CD4-positive, alpha-beta T cell (primary cell): ENCODE measurements at regions not wholly inside any gene's neighbourhood (a gene's known extent, or its start where the extent isn't known, plus 50 kb on each side); places are given as distances from the start of the nearest gene placed in this dataset.

Experiments
- ATAC-seq: fragments of 200-7000 bp; cut with Tn5 transposase; one replicate; pipeline ENCODE4 v1.10.0; 2022; ENCODE audit warnings: mild to moderate bottlenecking; ENCODE audit not compliant: poor library complexity
- CTCF ChIA-PET: fragments of 350-600 bp; sonication (Branson Sonifier 250); formaldehyde crosslinking; loops from one replicate; lab custom pipeline; 2021; ENCODE audit warnings: antibody characterized with exemption, inconsistent platforms; lab: Charles Lee
- POLR2A ChIA-PET: fragments of 350-600 bp; sonication (Branson Sonifier 250); formaldehyde crosslinking; loops from one replicate; lab custom pipeline; 2021; ENCODE audit warnings: antibody characterized with exemption, inconsistent platforms; lab: Charles Lee
- DNase-seq, 14 experiments: peaks; one replicate each; pipeline ENCODE4 v3.0.0-alpha.2; 2013 to 2020; ENCODE audit warnings: mixed read lengths in 2 of 14
- H3K27ac ChIP-seq, 2 donors: one replicate each; pipeline versions ENCODE4 v1.5.1 to v1.7.0; 2013; ENCODE audit warnings: low read length in 2 of 2, low read depth in 1 of 2, mild to moderate bottlenecking in 1 of 2
- H3K27me3 ChIP-seq, 2 experiments: 1 replicate in 1 of 2; 2 replicates in 1 of 2; pipeline versions ENCODE4 v1.6.1 to v1.7.0; 2013; ENCODE audit warnings: low read length in 2 of 2, control low read depth in 1 of 2, mild to moderate bottlenecking in 1 of 2, moderate library complexity in 1 of 2; ENCODE audit not compliant: insufficient read depth in 2 of 2, control insufficient read depth in 1 of 2
- H3K36me3 ChIP-seq: one replicate; pipeline ENCODE4 v1.6.1; 2013; ENCODE audit warnings: low read length, control low read depth; ENCODE audit not compliant: insufficient read depth
- H3K4me1 ChIP-seq: one replicate; pipeline ENCODE4 v1.6.1; 2013; ENCODE audit warnings: low read length, control low read depth; ENCODE audit not compliant: insufficient read depth
- H3K4me3 ChIP-seq: one replicate; pipeline ENCODE4 v1.5.1; 2013; ENCODE audit warnings: mild to moderate bottlenecking, low read length, moderate library complexity
- H3K9me3 ChIP-seq, 2 experiments: 1 replicate in 1 of 2; 2 replicates in 1 of 2; pipeline versions ENCODE4 v1.6.1 to v1.7.0; 2013; ENCODE audit warnings: low read length in 2 of 2, mild to moderate bottlenecking in 2 of 2, control low read depth in 1 of 2, moderate library complexity in 1 of 2; ENCODE audit not compliant: control insufficient read depth in 1 of 2, insufficient read depth in 1 of 2
- H3K27ac Mint-ChIP-seq: one replicate; pipeline ENCODE4 v1.8.0; 2020; ENCODE audit warnings: mixed read lengths
- H3K27me3 Mint-ChIP-seq: one replicate; pipeline ENCODE4 v1.8.0; 2021; ENCODE audit warnings: mixed read lengths
- H3K36me3 Mint-ChIP-seq: one replicate; pipeline ENCODE4 v1.8.0; 2021; ENCODE audit warnings: low read depth, mixed read lengths
- H3K4me1 Mint-ChIP-seq: one replicate; pipeline ENCODE4 v1.8.0; 2021; ENCODE audit warnings: low read depth, mixed read lengths
- H3K4me3 Mint-ChIP-seq: one replicate; pipeline ENCODE4 v1.8.0; 2020; ENCODE audit warnings: mild to moderate bottlenecking, mixed read lengths
- H3K9me3 Mint-ChIP-seq: one replicate; pipeline ENCODE4 v1.8.0; 2020; ENCODE audit warnings: mixed read lengths
- CTCF ChIP-seq: fragments of 200-600 bp; IDR thresholded peaks from one replicate; pipeline ENCODE4 v1.8.0; 2022; ENCODE audit warnings: antibody characterized with exemption, mild to moderate bottlenecking
- intact Hi-C, 2 experiments: fragments of 100-400 bp; cut with DNase I in 1 of 2; cut with micrococcal nuclease in 1 of 2; formaldehyde crosslinking; loops; one replicate each; pipeline versions ENCODE4 v1.15.1 to v1.9.0; 2023 to 2025; cut with DNase I, micrococcal nuclease

DNA sequence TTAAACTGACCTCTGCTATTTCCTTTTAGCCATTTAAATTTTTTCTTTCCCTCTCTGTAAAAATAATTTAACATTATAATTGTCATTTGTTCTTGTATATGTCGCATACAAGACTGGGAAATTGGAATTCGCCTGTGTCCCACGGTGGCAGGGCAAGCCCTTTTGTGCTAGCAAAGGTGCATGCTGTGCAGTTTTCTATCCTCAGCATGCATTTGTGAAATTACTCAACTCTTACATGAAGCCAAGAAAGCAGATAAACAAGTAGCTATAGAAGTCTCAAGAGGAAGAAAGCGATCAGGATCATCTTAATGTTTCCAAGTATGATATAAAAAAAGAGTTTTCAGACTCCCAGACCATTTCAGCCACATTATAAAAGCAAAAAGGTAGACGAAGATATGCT, 392.6 kb upstream of the CHST9 start:
- Histone ChIP-seq H3K27ac (no peak overlapping the region), H3K27me3 (no peaks in the 10 kb centered on the region), H3K9me3 (peaks cover 5 to 16% of the 10 kb centered on the region in 2 experiments), H3K4me1 (no peaks in the 10 kb centered on the region), H3K4me3 (no peak overlapping the region), H3K36me3 (no peaks in the 10 kb centered on the region)
- no peaks in the 10 kb centered on the region for H3K27me3 Mint-ChIP-seq
- no peak for ATAC-seq
- H3K4me1 Mint-ChIP-seq: no peaks in the 10 kb centered on the region
- H3K27ac Mint-ChIP-seq: no peak overlapping the region
- peaks cover 8% of the 10 kb centered on the region for H3K9me3 Mint-ChIP-seq
- DNase-seq: no peak
- intact Hi-C loops: no loop called here
- no peak overlapping the region for H3K4me3 Mint-ChIP-seq
- TF ChIP-seq CTCF: no peak
- ChIA-PET CTCF (no interaction called here), POLR2A (no interaction called here)
- no peaks in the 10 kb centered on the region for H3K36me3 Mint-ChIP-seq

DNA sequence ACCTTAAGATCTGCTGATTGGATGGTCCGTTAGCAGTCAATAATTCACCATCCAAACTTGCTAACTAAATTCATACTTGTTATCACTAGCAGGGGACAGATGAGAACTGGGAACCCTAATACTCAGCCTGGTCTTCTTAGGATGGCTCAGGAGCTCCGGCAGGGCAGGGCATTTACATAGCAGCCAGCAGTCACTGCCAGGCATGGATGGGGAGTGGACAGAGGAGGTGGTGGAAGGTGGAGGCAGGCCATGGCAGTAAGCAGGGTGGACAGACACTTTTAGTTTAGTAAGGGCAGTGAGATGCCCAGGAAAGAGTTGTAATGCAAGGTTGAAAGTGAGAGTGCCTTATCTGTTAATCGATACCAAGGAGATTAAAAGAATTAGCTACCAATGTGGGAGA, 392.2 kb upstream of the CHST9 start:
- Mint-ChIP-seq H3K4me1 (no peaks in the 10 kb centered on the region), H3K27ac (no peak overlapping the region), H3K27me3 (no peaks in the 10 kb centered on the region), H3K9me3 (peaks cover 6% of the 10 kb centered on the region), H3K4me3 (no peak overlapping the region), H3K36me3 (no peaks in the 10 kb centered on the region)
- TF ChIP-seq CTCF: no peak
- ATAC-seq: no peak
- no peak for DNase-seq
- Histone ChIP-seq H3K27ac (no peak overlapping the region), H3K4me1 (no peaks in the 10 kb centered on the region), H3K9me3 (peaks cover 7 to 17% of the 10 kb centered on the region in 2 experiments), H3K36me3 (no peaks in the 10 kb centered on the region), H3K27me3 (no peaks in the 10 kb centered on the region), H3K4me3 (no peak overlapping the region)
- POLR2A ChIA-PET: no interaction called here
- intact Hi-C loops: no loop called here
- CTCF ChIA-PET: no interaction called here

DNA sequence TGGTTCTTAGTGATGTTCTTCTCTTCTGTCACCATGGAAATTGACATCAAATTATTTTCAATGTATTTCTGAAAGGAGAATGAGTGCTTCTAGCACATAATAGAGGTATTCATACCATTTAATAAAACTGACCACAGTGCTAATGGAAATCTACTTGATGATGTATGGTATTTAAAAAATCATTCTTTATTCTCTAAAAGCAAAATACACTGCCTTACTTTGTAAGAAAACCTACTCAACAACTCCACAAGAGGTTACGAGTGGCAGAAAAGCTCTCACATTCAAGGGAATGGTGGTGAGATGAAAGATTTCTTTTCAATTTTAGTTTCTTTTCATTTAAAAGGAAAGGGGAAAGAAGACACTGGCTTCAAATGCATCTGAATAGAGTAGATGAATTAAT, 382.3 kb upstream of the CHST9 start:
- CTCF ChIA-PET: no interaction called here
- Mint-ChIP-seq H3K4me3 (no peak overlapping the region), H3K27me3 (no peaks in the 10 kb centered on the region), H3K4me1 (no peaks in the 10 kb centered on the region), H3K27ac (no peak overlapping the region), H3K9me3 (peaks cover 17% of the 10 kb centered on the region), H3K36me3 (no peaks in the 10 kb centered on the region)
- no peak for TF ChIP-seq CTCF
- H3K4me1 ChIP-seq: no peaks in the 10 kb centered on the region
- H3K27ac ChIP-seq: no peak overlapping the region
- no peak for DNase-seq
- peaks cover 13 to 19% of the 10 kb centered on the region in 2 experiments for H3K9me3 ChIP-seq
- ATAC-seq: no peak
- H3K36me3 ChIP-seq: no peaks in the 10 kb centered on the region
- no peak overlapping the region for H3K4me3 ChIP-seq
- H3K27me3 ChIP-seq: no peaks in the 10 kb centered on the region
- POLR2A ChIA-PET: no interaction called here
- intact Hi-C loops: no loop called here
